Bronchial epithelial cell (primary cell): ENCODE measurements at regions not wholly inside any gene's neighbourhood (a gene's known extent, or its start where the extent isn't known, plus 50 kb on each side); places are given as distances from the start of the nearest gene placed in this dataset.

ENCODE experiments used
- DNase-seq: peaks from one replicate; pipeline ENCODE4 v3.0.0-alpha.2; 2010; ENCODE audit warnings: low read depth
- FAIRE-seq: peaks from 2 replicates; lab custom pipeline; 2011; peaks lifted over from hg19 to GRCh38; lab: Jason Lieb, UNC
- H3K27me3 ChIP-seq: 2 replicates; pipeline ENCODE4 v1.5.1; 2011; ENCODE audit warnings: low read length; ENCODE audit not compliant: control insufficient read depth, insufficient read depth
- H3K36me3 ChIP-seq: 2 replicates; pipeline ENCODE4 v1.5.1; 2011; ENCODE audit warnings: low read length; ENCODE audit not compliant: control insufficient read depth, insufficient read depth
- H3K4me3 ChIP-seq: 2 replicates; pipeline ENCODE4 v1.5.1; 2011; ENCODE audit warnings: mild to moderate bottlenecking, low read depth, low read length, control low read depth
- CTCF ChIP-seq: IDR thresholded peaks from 2 replicates; pipeline ENCODE4 v1.5.1; 2011; ENCODE audit warnings: mild to moderate bottlenecking, moderate library complexity, low read length, control low read depth, inconsistent platforms; ENCODE audit not compliant: insufficient read depth, severe bottlenecking

GRCh38 chr2:150700666-150701580 lies 213.5 kb upstream of the RND3 start:
- no peaks in the 10 kb centered on the region for H3K27me3 ChIP-seq
- no peak for TF ChIP-seq CTCF
- FAIRE-seq (no peak), DNase-seq (no peak)
- H3K36me3 ChIP-seq = no peaks in the 10 kb centered on the region
- H3K4me3 ChIP-seq = no peak overlapping the region

GRCh38 chr2:150699218-150699617 lies 211.8 kb upstream of the RND3 start:
- TF ChIP-seq CTCF = no peak
- Histone ChIP-seq H3K4me3 (no peak overlapping the region), H3K27me3 (no peaks in the 10 kb centered on the region), H3K36me3 (no peaks in the 10 kb centered on the region)
- DNase-seq = no peak
- no peak for FAIRE-seq

- FAIRE-seq (no peak), DNase-seq (peak; percentile 62)
- H3K36me3 ChIP-seq = no peaks in the 10 kb centered on the region
- no peak for TF ChIP-seq CTCF
- no peak overlapping the region for H3K4me3 ChIP-seq
- no peaks in the 10 kb centered on the region for H3K27me3 ChIP-seq
These were observed 210.7 kb upstream of the RND3 start for GRCh38 chr2:150698016-150698661.

- no peak for TF ChIP-seq CTCF
- FAIRE-seq (no peak), DNase-seq (no peak)
- Histone ChIP-seq H3K4me3 (no peak overlapping the region), H3K27me3 (no peaks in the 10 kb centered on the region), H3K36me3 (no peaks in the 10 kb centered on the region)
These were observed 210.1 kb upstream of the RND3 start for GRCh38 chr2:150697596-150697995.

- Histone ChIP-seq H3K4me3 (no peak overlapping the region), H3K27me3 (no peaks in the 10 kb centered on the region), H3K36me3 (no peaks in the 10 kb centered on the region)
- no peak for TF ChIP-seq CTCF
- FAIRE-seq (no peak), DNase-seq (no peak)
These were observed 208.1 kb upstream of the RND3 start for GRCh38 chr2:150695451-150696135.
